Vagina (tissue), 2 donors: ENCODE measurements at regions not wholly inside any gene's neighbourhood (a gene's known extent, or its start where the extent isn't known, plus 50 kb on each side); places are given as distances from the start of the nearest gene placed in this dataset.

ENCODE experiments used
- CTCF ChIP-seq, 3 experiments: fragments of 450-650 bp in 2 of 3; fragments of 200-600 bp in 1 of 3; sonication (generic) in 1 of 3; IDR thresholded peaks; one replicate each; pipeline ENCODE4 v1.5.1; 2017 to 2019; ENCODE audit warnings: antibody characterized with exemption in 3 of 3, mild to moderate bottlenecking in 2 of 3, moderate library complexity in 2 of 3
- POLR2AphosphoS5 ChIP-seq, 2 donors: sonication (generic); formaldehyde crosslinking; IDR thresholded peaks; one replicate each; pipeline ENCODE4 v1.9.0; 2017; ENCODE audit warnings: antibody characterized with exemption in 2 of 2, mild to moderate bottlenecking in 2 of 2, low read depth in 1 of 2; ENCODE audit not compliant: insufficient read depth in 1 of 2

- TF ChIP-seq CTCF (IDR thresholded peaks at IDR 0.05) (no peak), POLR2AphosphoS5 (IDR thresholded peaks at IDR 0.05; ENCODE audit: insufficient read depth in 1 of 2, low read depth in 1 of 2) (no peak)
These were observed 74.2 kb downstream of the ZFP36L2 start for GRCh38 chr2:43152186-43152585.
